SK-N-SH treated with all-trans-retinoic acid at 6 μM for 48 hours (cell line): ENCODE measurements at regions not wholly inside any gene's neighbourhood (a gene's known extent, or its start where the extent isn't known, plus 50 kb on each side); places are given as distances from the start of the nearest gene placed in this dataset.

Source experiments
- ATAC-seq: fragments of 200-7000 bp; cut with Tn5 transposase; 3 replicates; pipeline ENCODE4 v1.9.1; 2020; ENCODE audit warnings: mild to moderate bottlenecking, moderate library complexity
- BACH2 ChIP-seq: fragments of 250-450 bp; sonication (Bioruptor Pico); IDR thresholded peaks from 2 replicates; pipeline ENCODE4 v1.9.0; 2021; ENCODE audit warnings: mild to moderate bottlenecking, borderline replicate concordance
- CSDC2 ChIP-seq: fragments of 250-450 bp; sonication (Bioruptor Pico); IDR thresholded peaks from 2 replicates; pipeline ENCODE4 v1.5.0; 2020; ENCODE audit warnings: mild to moderate bottlenecking, moderate library complexity
- ESRRG ChIP-seq: fragments of 250-450 bp; sonication (Bioruptor Pico); IDR thresholded peaks from 2 replicates; pipeline ENCODE4 v1.6.1; 2021; ENCODE audit warnings: mild to moderate bottlenecking
- GLIS3 ChIP-seq: fragments of 250-450 bp; sonication (Bioruptor Pico); IDR thresholded peaks from 2 replicates; pipeline ENCODE4 v1.5.0; 2020; ENCODE audit warnings: mild to moderate bottlenecking, moderate library complexity
- ISL1 ChIP-seq: fragments of 250-450 bp; sonication (Bioruptor Pico); IDR thresholded peaks from 2 replicates; pipeline ENCODE4 v2.1.2; 2022; ENCODE audit warnings: mild to moderate bottlenecking, moderate library complexity
- OSR1 ChIP-seq: fragments of 250-450 bp; sonication (Bioruptor Pico); IDR thresholded peaks from 2 replicates; pipeline ENCODE4 v1.8.0; 2022; ENCODE audit warnings: moderate library complexity, mild to moderate bottlenecking, inconsistent platforms
- PPARA ChIP-seq: fragments of 250-450 bp; sonication (Bioruptor Pico); IDR thresholded peaks from 2 replicates; pipeline ENCODE4 v1.5.0; 2020; ENCODE audit warnings: mild to moderate bottlenecking, borderline replicate concordance
- RARB ChIP-seq: fragments of 250-450 bp; sonication (Bioruptor Pico); IDR thresholded peaks from 2 replicates; pipeline ENCODE4 v1.8.0; 2021; ENCODE audit warnings: mild to moderate bottlenecking, moderate library complexity
- SNAI2 ChIP-seq: fragments of 250-450 bp; sonication (Bioruptor Pico); IDR thresholded peaks from 2 replicates; pipeline ENCODE4 v1.5.0; 2020; ENCODE audit warnings: mild to moderate bottlenecking, moderate library complexity
- TCF4 ChIP-seq: fragments of 250-450 bp; sonication (Bioruptor Pico); IDR thresholded peaks from 2 replicates; pipeline ENCODE4 v1.8.0; 2021; ENCODE audit warnings: mild to moderate bottlenecking, moderate library complexity, borderline replicate concordance
- TOX ChIP-seq: fragments of 250-450 bp; sonication (Bioruptor Pico); IDR thresholded peaks from 2 replicates; pipeline ENCODE4 v1.8.0; 2021; ENCODE audit warnings: mild to moderate bottlenecking, moderate library complexity, borderline replicate concordance
- ZC3H10 ChIP-seq: fragments of 250-450 bp; sonication (Bioruptor Pico); IDR thresholded peaks from 2 replicates; pipeline ENCODE4 v1.5.1; 2021; ENCODE audit warnings: mild to moderate bottlenecking, moderate library complexity
- ZFP3 ChIP-seq: fragments of 250-450 bp; sonication (Bioruptor Pico); IDR thresholded peaks from 2 replicates; pipeline ENCODE4 v1.5.0; 2020; ENCODE audit warnings: mild to moderate bottlenecking, moderate library complexity
- ZFP30 ChIP-seq: fragments of 450-650 bp; formaldehyde crosslinking; IDR thresholded peaks from 2 replicates; pipeline ENCODE4 v1.5.0; 2022; ENCODE audit warnings: mild to moderate bottlenecking, moderate library complexity
- ZNF565 ChIP-seq: fragments of 450-650 bp; formaldehyde crosslinking; conservative IDR thresholded peaks from 2 replicates; pipeline ENCODE4 v1.5.0; 2020; ENCODE audit warnings: low read depth, mild to moderate bottlenecking, moderate library complexity
- ZNF70 ChIP-seq: fragments of 450-650 bp; formaldehyde crosslinking; IDR thresholded peaks from 2 replicates; pipeline ENCODE4 v1.5.0; 2020; ENCODE audit warnings: mild to moderate bottlenecking, moderate library complexity
- ZNF8 ChIP-seq: fragments of 450-650 bp; formaldehyde crosslinking; IDR thresholded peaks from 2 replicates; pipeline ENCODE4 v1.5.0; 2020; ENCODE audit warnings: mild to moderate bottlenecking, moderate library complexity
- TF ChIP-seq, protein P1 (sequence below): fragments of 250-450 bp; sonication (Bioruptor Pico); IDR thresholded peaks from 2 replicates; pipeline ENCODE4 v1.5.1; 2020; ENCODE audit warnings: low read depth, mild to moderate bottlenecking, moderate library complexity
- TF ChIP-seq, protein P2 (sequence below): fragments of 250-450 bp; sonication (Bioruptor Pico); IDR thresholded peaks from 2 replicates; pipeline ENCODE4 v1.5.0; 2020; ENCODE audit warnings: mild to moderate bottlenecking, moderate library complexity
- TF ChIP-seq, protein P3 (sequence below): fragments of 250-450 bp; sonication (Bioruptor Pico); IDR thresholded peaks from 2 replicates; pipeline ENCODE4 v1.5.1; 2021; ENCODE audit warnings: mild to moderate bottlenecking, moderate library complexity
- TF ChIP-seq, protein P4 (sequence below): fragments of 250-450 bp; sonication (Bioruptor Pico); IDR thresholded peaks from 2 replicates; pipeline ENCODE4 v1.8.0; 2020; ENCODE audit warnings: mild to moderate bottlenecking, moderate library complexity, borderline replicate concordance

DNA sequence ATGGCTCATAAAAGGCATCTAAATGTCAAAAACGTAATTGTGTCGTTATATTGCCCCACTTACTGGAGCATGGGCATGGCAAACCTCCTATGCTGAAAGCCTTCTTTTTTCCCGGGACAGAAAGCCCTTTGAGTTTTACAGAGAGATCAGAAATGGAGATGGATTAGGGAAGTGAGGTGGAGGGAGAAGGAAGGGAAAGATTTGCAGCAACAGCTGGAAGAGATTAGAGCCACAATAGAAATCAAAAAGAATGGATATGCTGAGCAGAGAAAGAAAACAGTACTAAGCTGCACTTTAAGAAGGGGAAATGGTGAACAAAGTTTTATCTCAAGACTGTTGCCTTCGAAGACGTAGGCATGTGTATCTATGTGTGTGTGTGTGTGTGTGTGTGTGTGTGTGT lies 97.2 kb upstream of the PCGF5 start:
- ATAC-seq, result no peak
- TF ChIP-seq, protein P1, sequence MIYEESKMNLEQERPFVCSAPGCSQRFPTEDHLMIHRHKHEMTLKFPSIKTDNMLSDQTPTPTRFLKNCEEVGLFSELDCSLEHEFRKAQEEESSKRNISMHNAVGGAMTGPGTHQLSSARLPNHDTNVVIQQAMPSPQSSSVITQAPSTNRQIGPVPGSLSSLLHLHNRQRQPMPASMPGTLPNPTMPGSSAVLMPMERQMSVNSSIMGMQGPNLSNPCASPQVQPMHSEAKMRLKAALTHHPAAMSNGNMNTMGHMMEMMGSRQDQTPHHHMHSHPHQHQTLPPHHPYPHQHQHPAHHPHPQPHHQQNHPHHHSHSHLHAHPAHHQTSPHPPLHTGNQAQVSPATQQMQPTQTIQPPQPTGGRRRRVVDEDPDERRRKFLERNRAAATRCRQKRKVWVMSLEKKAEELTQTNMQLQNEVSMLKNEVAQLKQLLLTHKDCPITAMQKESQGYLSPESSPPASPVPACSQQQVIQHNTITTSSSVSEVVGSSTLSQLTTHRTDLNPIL (CRISPR knock-in tag), result no peak
- TF ChIP-seq ZC3H10 (CRISPR knock-in tag) (no peak), GLIS3 (no peak), SNAI2 (CRISPR knock-in tag) (no peak), TOX (CRISPR knock-in tag) (no peak), BACH2 (CRISPR knock-in tag) (no peak), PPARA (no peak), ZNF565 (CRISPR knock-in tag) (no peak), CSDC2 (CRISPR knock-in tag) (no peak), TCF4 (CRISPR knock-in tag) (no peak), RARB (CRISPR knock-in tag) (no peak)
- TF ChIP-seq, protein P2, sequence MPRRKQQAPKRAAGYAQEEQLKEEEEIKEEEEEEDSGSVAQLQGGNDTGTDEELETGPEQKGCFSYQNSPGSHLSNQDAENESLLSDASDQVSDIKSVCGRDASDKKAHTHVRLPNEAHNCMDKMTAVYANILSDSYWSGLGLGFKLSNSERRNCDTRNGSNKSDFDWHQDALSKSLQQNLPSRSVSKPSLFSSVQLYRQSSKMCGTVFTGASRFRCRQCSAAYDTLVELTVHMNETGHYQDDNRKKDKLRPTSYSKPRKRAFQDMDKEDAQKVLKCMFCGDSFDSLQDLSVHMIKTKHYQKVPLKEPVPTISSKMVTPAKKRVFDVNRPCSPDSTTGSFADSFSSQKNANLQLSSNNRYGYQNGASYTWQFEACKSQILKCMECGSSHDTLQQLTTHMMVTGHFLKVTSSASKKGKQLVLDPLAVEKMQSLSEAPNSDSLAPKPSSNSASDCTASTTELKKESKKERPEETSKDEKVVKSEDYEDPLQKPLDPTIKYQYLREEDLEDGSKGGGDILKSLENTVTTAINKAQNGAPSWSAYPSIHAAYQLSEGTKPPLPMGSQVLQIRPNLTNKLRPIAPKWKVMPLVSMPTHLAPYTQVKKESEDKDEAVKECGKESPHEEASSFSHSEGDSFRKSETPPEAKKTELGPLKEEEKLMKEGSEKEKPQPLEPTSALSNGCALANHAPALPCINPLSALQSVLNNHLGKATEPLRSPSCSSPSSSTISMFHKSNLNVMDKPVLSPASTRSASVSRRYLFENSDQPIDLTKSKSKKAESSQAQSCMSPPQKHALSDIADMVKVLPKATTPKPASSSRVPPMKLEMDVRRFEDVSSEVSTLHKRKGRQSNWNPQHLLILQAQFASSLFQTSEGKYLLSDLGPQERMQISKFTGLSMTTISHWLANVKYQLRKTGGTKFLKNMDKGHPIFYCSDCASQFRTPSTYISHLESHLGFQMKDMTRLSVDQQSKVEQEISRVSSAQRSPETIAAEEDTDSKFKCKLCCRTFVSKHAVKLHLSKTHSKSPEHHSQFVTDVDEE (CRISPR knock-in tag), result no peak
- TF ChIP-seq, protein P3, sequence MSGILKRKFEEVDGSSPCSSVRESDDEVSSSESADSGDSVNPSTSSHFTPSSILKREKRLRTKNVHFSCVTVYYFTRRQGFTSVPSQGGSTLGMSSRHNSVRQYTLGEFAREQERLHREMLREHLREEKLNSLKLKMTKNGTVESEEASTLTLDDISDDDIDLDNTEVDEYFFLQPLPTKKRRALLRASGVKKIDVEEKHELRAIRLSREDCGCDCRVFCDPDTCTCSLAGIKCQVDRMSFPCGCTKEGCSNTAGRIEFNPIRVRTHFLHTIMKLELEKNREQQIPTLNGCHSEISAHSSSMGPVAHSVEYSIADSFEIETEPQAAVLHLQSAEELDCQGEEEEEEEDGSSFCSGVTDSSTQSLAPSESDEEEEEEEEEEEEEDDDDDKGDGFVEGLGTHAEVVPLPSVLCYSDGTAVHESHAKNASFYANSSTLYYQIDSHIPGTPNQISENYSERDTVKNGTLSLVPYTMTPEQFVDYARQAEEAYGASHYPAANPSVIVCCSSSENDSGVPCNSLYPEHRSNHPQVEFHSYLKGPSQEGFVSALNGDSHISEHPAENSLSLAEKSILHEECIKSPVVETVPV (CRISPR knock-in tag), result no peak
- TF ChIP-seq, protein P4, sequence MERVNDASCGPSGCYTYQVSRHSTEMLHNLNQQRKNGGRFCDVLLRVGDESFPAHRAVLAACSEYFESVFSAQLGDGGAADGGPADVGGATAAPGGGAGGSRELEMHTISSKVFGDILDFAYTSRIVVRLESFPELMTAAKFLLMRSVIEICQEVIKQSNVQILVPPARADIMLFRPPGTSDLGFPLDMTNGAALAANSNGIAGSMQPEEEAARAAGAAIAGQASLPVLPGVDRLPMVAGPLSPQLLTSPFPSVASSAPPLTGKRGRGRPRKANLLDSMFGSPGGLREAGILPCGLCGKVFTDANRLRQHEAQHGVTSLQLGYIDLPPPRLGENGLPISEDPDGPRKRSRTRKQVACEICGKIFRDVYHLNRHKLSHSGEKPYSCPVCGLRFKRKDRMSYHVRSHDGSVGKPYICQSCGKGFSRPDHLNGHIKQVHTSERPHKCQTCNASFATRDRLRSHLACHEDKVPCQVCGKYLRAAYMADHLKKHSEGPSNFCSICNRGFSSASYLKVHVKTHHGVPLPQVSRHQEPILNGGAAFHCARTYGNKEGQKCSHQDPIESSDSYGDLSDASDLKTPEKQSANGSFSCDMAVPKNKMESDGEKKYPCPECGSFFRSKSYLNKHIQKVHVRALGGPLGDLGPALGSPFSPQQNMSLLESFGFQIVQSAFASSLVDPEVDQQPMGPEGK (CRISPR knock-in tag), result no peak
- TF ChIP-seq, all 23 proteins: peak for 0

DNA sequence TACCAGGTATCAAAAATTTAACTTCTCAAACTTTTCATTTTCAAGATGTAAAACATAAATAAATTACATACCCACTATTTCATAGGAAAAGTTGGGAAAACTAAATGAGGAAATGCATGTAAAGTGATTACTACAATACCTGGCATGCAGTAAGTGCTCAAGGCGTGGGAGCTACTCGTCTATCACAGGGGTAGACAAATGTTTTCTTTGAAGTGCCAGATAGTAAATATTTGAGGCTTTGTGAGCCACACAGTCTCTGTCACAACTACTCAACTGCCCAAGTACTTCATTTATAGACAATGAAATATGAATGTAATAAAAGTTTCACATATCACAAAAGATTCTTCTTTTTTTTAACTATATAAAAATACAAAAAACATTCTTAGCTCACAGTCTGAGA lies 96.4 kb upstream of the PCGF5 start:
- no peak for ATAC-seq
- TF ChIP-seq ZC3H10 (CRISPR knock-in tag) (no peak), GLIS3 (no peak), BACH2 (CRISPR knock-in tag) (no peak), SNAI2 (CRISPR knock-in tag) (no peak), ZFP30 (CRISPR knock-in tag) (no peak)
- TF ChIP-seq, protein P4 (CRISPR knock-in tag), result no peak
- TF ChIP-seq, protein P1 (CRISPR knock-in tag), result no peak

DNA sequence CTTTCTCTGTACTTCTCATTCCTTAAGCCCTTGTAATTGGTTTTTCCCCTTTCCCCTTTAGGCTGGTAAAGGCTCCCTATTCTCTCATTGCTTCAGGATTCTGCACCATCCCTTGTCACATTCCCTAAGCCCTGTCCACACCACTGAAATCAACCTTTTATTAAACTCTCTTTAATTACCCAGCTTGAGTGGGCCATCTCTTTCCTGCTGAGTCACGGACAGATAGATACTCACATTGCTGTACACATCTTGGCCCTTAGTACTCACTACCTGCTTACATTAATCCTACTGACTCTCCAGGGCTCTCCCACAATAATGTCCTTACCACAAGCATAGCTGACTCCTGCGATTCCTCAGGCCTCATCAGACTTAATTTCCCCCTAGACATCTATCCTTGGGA lies 94.0 kb upstream of the PCGF5 start:
- TF ChIP-seq ZNF8 (CRISPR knock-in tag), result no peak
- no peak for TF ChIP-seq ZFP30 (CRISPR knock-in tag)
- no peak for TF ChIP-seq ZFP3 (CRISPR knock-in tag)
- no peak for TF ChIP-seq ISL1
- TF ChIP-seq, protein P3 (CRISPR knock-in tag), result no peak
- no peak for TF ChIP-seq ZNF70 (CRISPR knock-in tag)
- no peak for TF ChIP-seq ZNF565 (CRISPR knock-in tag)
- no peak for TF ChIP-seq CSDC2 (CRISPR knock-in tag)
- TF ChIP-seq, protein P4 (CRISPR knock-in tag), result no peak
- TF ChIP-seq GLIS3, result no peak
- TF ChIP-seq ESRRG (CRISPR knock-in tag), result no peak
- TF ChIP-seq BACH2 (CRISPR knock-in tag), result no peak
- no peak for TF ChIP-seq TCF4 (CRISPR knock-in tag)
- TF ChIP-seq OSR1, result no peak
- TF ChIP-seq RARB (CRISPR knock-in tag), result no peak
- no peak for TF ChIP-seq ZC3H10 (CRISPR knock-in tag)
- no peak for TF ChIP-seq TOX (CRISPR knock-in tag)

More for the DNA sequence above, 94.0 kb upstream of the PCGF5 start:
- ATAC-seq, result no peak
